Testis (tissue), 2 donors: ENCODE measurements at regions not wholly inside any gene's neighbourhood (a gene's known extent, or its start where the extent isn't known, plus 50 kb on each side); places are given as distances from the start of the nearest gene placed in this dataset.

Experiments
- CTCF ChIP-seq, 3 experiments: fragments of 450-650 bp in 2 of 3; fragments of 200-600 bp in 1 of 3; sonication (generic) in 1 of 3; IDR thresholded peaks; one replicate each; pipeline ENCODE4 v1.5.1; 2016 to 2019; ENCODE audit warnings: antibody characterized with exemption in 3 of 3, mild to moderate bottlenecking in 2 of 3, moderate library complexity in 1 of 3
- POLR2A ChIP-seq: fragments of 450-650 bp; IDR thresholded peaks from one replicate; pipeline ENCODE4 v1.6.1; 2017; ENCODE audit warnings: antibody characterized with exemption, mild to moderate bottlenecking, moderate library complexity

- TF ChIP-seq CTCF (IDR thresholded peaks at IDR 0.05) (no peak), POLR2A (no peak)
Observed at GRCh38 chr2:219870041-219870440, 242.6 kb downstream of the SLC4A3 start.
